GM23338 (cell line): ENCODE measurements at regions not wholly inside any gene's neighbourhood (a gene's known extent, or its start where the extent isn't known, plus 50 kb on each side); places are given as distances from the start of the nearest gene placed in this dataset.

Source experiments
- ATAC-seq: fragments of 200-7000 bp; cut with Tn5 transposase; 3 replicates; pipeline ENCODE4 v1.9.1; 2020
- DNase-seq: peaks from one replicate; pipeline ENCODE4 v3.0.0-alpha.2; 2015; ENCODE audit warnings: low spot score
- H2AFZ ChIP-seq: fragments of 200-600 bp; sonication (generic); 2 replicates; pipeline ENCODE4 v1.8.0; 2016; ENCODE audit warnings: antibody characterized with exemption, mild to moderate bottlenecking, moderate library complexity
- H3F3A ChIP-seq: fragments of 200-600 bp; sonication (generic); replicated peaks from 2 replicates; pipeline ENCODE4 v1.8.0; 2017; ENCODE audit warnings: antibody characterized with exemption, mixed run types, low read depth
- H3K27ac ChIP-seq: fragments of 200-600 bp; sonication (generic); 2 replicates; pipeline ENCODE4 v1.6.1; 2016; ENCODE audit warnings: low read depth
- H3K27me3 ChIP-seq: fragments of 200-600 bp; sonication (generic); 2 replicates; pipeline ENCODE4 v1.8.0; 2016; ENCODE audit warnings: mild to moderate bottlenecking, mixed run types, moderate library complexity; ENCODE audit not compliant: insufficient read depth
- H3K36me3 ChIP-seq: fragments of 200-600 bp; sonication (generic); 2 replicates; pipeline ENCODE4 v1.8.0; 2016; ENCODE audit warnings: mild to moderate bottlenecking; ENCODE audit not compliant: insufficient read depth
- H3K4me1 ChIP-seq: fragments of 200-600 bp; sonication (generic); 2 replicates; pipeline ENCODE4 v1.8.0; 2016; ENCODE audit warnings: mild to moderate bottlenecking, moderate library complexity; ENCODE audit not compliant: insufficient read depth
- H3K4me2 ChIP-seq: fragments of 200-600 bp; sonication (generic); 2 replicates; pipeline ENCODE4 v1.7.1; 2017; ENCODE audit warnings: mixed run types
- H3K4me3 ChIP-seq: fragments of 200-600 bp; sonication (generic); 2 replicates; pipeline ENCODE4 v1.6.1; 2016; ENCODE audit warnings: mixed run types
- H3K79me2 ChIP-seq: fragments of 200-600 bp; sonication (generic); replicated peaks from 2 replicates; pipeline ENCODE4 v1.8.0; 2017; ENCODE audit warnings: mild to moderate bottlenecking; ENCODE audit not compliant: insufficient read depth
- H3K9me2 ChIP-seq: fragments of 200-600 bp; sonication (generic); 2 replicates; pipeline ENCODE4 v1.8.0; 2017; ENCODE audit not compliant: insufficient read depth
- H4K20me1 ChIP-seq: fragments of 200-600 bp; sonication (generic); replicated peaks from 2 replicates; pipeline ENCODE4 v1.8.0; 2017; ENCODE audit warnings: mild to moderate bottlenecking; ENCODE audit not compliant: insufficient read depth
- H3K27ac Mint-ChIP-seq: 2 replicates; pipeline ENCODE4 v1.8.0; 2020; ENCODE audit warnings: inconsistent platforms, mild to moderate bottlenecking, moderate library complexity, mixed read lengths
- H3K27me3 Mint-ChIP-seq: 3 replicates; pipeline ENCODE4 v1.8.0; 2022; ENCODE audit warnings: low read depth, mild to moderate bottlenecking, moderate library complexity, mixed read lengths, inconsistent platforms; ENCODE audit not compliant: insufficient read depth, poor library complexity
- H3K36me3 Mint-ChIP-seq: 3 replicates; pipeline ENCODE4 v1.8.0; 2021; ENCODE audit warnings: low read depth, mild to moderate bottlenecking, inconsistent platforms, moderate library complexity, mixed read lengths
- H3K4me1 Mint-ChIP-seq: 3 replicates; pipeline ENCODE4 v1.8.0; 2020; ENCODE audit warnings: mild to moderate bottlenecking, inconsistent platforms, mixed read lengths
- H3K4me3 Mint-ChIP-seq: 3 replicates; pipeline ENCODE4 v1.8.0; 2021; ENCODE audit warnings: moderate library complexity, mild to moderate bottlenecking, inconsistent platforms, mixed read lengths
- H3K9me3 Mint-ChIP-seq: 3 replicates; pipeline ENCODE4 v1.8.0; 2020; ENCODE audit warnings: moderate library complexity, mild to moderate bottlenecking, inconsistent platforms, mixed read lengths
- CREB1 ChIP-seq: fragments of 250-450 bp; sonication (Bioruptor Pico); IDR thresholded peaks from 2 replicates; pipeline ENCODE4 v1.5.0; 2020; ENCODE audit warnings: low read depth, mild to moderate bottlenecking, moderate library complexity
- NANOG ChIP-seq: IDR thresholded peaks from 2 replicates; pipeline ENCODE4 v1.6.1; 2016; ENCODE audit warnings: antibody characterized with exemption, borderline replicate concordance
- POLR2AphosphoS5 ChIP-seq: IDR thresholded peaks from 2 replicates; pipeline ENCODE4 v1.6.1; 2016; ENCODE audit warnings: antibody characterized with exemption, low read depth
- STAT1 ChIP-seq: IDR thresholded peaks from one replicate; pipeline ENCODE4 v1.6.1; 2016; ENCODE audit warnings: antibody characterized with exemption; ENCODE audit not compliant: unreplicated experiment
- ZNF114 ChIP-seq: fragments of 250-450 bp; sonication (Bioruptor Pico); IDR thresholded peaks from 2 replicates; pipeline ENCODE4 v1.5.0; 2020; ENCODE audit warnings: mild to moderate bottlenecking, moderate library complexity
- ZNF331 ChIP-seq: fragments of 250-450 bp; sonication (Bioruptor Pico); IDR thresholded peaks from 2 replicates; pipeline ENCODE4 v1.5.0; 2020; ENCODE audit warnings: low read depth, mild to moderate bottlenecking, moderate library complexity
- TF ChIP-seq, protein P1 (sequence below): IDR thresholded peaks from one replicate; pipeline ENCODE4 v1.6.1; 2018; ENCODE audit warnings: antibody characterized with exemption; ENCODE audit not compliant: unreplicated experiment
- TF ChIP-seq, protein P2 (sequence below): IDR thresholded peaks from 2 replicates; pipeline ENCODE4 v1.6.1; 2016; ENCODE audit warnings: antibody characterized with exemption
- TF ChIP-seq, protein P3 (sequence below), 2 experiments: fragments of 200-600 bp in 1 of 2; sonication (generic) in 1 of 2; conservative IDR thresholded peaks; 2 replicates each; pipeline versions ENCODE4 v1.5.1 to v1.6.1; 2016 to 2017; ENCODE audit warnings: antibody characterized with exemption in 2 of 2, low read depth in 2 of 2, mild to moderate bottlenecking in 2 of 2, moderate library complexity in 1 of 2
- TF ChIP-seq, protein P4 (sequence below): fragments of 250-450 bp; sonication (Bioruptor Pico); IDR thresholded peaks from 2 replicates; pipeline ENCODE4 v1.5.0; 2020; ENCODE audit warnings: mild to moderate bottlenecking, moderate library complexity

DNA sequence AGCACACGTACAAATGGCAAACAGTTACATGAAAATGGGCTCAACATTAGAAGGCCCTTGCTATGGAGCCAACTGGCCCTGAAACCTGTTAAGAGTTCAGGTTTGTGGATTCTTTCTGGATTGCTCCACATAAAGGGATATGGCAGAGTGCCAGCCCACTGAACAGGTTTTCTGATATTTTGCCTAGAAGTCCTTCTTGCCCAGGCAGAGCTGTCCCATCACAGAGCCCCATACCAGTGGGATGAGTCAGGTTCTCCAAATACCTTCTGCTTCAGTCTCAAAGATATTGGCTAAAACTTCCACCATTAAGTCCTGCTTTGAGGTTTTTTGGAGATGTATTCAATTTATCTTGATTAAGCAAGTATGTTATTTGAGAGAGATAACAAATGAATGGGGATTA lies 146.8 kb upstream of the IL1RAPL2 start:
- Mint-ChIP-seq H3K27me3 (no peaks in the 10 kb centered on the region), H3K27ac (no peak overlapping the region), H3K9me3 (peaks cover 13% of the 10 kb centered on the region), H3K4me3 (no peak overlapping the region), H3K4me1 (no peaks in the 10 kb centered on the region), H3K36me3 (no peaks in the 10 kb centered on the region)
- TF ChIP-seq, protein P1, sequence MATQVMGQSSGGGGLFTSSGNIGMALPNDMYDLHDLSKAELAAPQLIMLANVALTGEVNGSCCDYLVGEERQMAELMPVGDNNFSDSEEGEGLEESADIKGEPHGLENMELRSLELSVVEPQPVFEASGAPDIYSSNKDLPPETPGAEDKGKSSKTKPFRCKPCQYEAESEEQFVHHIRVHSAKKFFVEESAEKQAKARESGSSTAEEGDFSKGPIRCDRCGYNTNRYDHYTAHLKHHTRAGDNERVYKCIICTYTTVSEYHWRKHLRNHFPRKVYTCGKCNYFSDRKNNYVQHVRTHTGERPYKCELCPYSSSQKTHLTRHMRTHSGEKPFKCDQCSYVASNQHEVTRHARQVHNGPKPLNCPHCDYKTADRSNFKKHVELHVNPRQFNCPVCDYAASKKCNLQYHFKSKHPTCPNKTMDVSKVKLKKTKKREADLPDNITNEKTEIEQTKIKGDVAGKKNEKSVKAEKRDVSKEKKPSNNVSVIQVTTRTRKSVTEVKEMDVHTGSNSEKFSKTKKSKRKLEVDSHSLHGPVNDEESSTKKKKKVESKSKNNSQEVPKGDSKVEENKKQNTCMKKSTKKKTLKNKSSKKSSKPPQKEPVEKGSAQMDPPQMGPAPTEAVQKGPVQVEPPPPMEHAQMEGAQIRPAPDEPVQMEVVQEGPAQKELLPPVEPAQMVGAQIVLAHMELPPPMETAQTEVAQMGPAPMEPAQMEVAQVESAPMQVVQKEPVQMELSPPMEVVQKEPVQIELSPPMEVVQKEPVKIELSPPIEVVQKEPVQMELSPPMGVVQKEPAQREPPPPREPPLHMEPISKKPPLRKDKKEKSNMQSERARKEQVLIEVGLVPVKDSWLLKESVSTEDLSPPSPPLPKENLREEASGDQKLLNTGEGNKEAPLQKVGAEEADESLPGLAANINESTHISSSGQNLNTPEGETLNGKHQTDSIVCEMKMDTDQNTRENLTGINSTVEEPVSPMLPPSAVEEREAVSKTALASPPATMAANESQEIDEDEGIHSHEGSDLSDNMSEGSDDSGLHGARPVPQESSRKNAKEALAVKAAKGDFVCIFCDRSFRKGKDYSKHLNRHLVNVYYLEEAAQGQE: no peak
- TF ChIP-seq, protein P2, sequence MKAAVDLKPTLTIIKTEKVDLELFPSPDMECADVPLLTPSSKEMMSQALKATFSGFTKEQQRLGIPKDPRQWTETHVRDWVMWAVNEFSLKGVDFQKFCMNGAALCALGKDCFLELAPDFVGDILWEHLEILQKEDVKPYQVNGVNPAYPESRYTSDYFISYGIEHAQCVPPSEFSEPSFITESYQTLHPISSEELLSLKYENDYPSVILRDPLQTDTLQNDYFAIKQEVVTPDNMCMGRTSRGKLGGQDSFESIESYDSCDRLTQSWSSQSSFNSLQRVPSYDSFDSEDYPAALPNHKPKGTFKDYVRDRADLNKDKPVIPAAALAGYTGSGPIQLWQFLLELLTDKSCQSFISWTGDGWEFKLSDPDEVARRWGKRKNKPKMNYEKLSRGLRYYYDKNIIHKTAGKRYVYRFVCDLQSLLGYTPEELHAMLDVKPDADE: no peak
- TF ChIP-seq ZNF331 (CRISPR knock-in tag) (no peak), STAT1 (no peak), CREB1 (no peak), ZNF114 (CRISPR knock-in tag) (no peak), POLR2AphosphoS5 (no peak), NANOG (no peak)
- TF ChIP-seq, protein P3, sequence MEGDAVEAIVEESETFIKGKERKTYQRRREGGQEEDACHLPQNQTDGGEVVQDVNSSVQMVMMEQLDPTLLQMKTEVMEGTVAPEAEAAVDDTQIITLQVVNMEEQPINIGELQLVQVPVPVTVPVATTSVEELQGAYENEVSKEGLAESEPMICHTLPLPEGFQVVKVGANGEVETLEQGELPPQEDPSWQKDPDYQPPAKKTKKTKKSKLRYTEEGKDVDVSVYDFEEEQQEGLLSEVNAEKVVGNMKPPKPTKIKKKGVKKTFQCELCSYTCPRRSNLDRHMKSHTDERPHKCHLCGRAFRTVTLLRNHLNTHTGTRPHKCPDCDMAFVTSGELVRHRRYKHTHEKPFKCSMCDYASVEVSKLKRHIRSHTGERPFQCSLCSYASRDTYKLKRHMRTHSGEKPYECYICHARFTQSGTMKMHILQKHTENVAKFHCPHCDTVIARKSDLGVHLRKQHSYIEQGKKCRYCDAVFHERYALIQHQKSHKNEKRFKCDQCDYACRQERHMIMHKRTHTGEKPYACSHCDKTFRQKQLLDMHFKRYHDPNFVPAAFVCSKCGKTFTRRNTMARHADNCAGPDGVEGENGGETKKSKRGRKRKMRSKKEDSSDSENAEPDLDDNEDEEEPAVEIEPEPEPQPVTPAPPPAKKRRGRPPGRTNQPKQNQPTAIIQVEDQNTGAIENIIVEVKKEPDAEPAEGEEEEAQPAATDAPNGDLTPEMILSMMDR (conservative IDR thresholded peaks at IDR 0.05; ENCODE audit: low read depth in 2 of 2): no peak
- TF ChIP-seq, protein P4, sequence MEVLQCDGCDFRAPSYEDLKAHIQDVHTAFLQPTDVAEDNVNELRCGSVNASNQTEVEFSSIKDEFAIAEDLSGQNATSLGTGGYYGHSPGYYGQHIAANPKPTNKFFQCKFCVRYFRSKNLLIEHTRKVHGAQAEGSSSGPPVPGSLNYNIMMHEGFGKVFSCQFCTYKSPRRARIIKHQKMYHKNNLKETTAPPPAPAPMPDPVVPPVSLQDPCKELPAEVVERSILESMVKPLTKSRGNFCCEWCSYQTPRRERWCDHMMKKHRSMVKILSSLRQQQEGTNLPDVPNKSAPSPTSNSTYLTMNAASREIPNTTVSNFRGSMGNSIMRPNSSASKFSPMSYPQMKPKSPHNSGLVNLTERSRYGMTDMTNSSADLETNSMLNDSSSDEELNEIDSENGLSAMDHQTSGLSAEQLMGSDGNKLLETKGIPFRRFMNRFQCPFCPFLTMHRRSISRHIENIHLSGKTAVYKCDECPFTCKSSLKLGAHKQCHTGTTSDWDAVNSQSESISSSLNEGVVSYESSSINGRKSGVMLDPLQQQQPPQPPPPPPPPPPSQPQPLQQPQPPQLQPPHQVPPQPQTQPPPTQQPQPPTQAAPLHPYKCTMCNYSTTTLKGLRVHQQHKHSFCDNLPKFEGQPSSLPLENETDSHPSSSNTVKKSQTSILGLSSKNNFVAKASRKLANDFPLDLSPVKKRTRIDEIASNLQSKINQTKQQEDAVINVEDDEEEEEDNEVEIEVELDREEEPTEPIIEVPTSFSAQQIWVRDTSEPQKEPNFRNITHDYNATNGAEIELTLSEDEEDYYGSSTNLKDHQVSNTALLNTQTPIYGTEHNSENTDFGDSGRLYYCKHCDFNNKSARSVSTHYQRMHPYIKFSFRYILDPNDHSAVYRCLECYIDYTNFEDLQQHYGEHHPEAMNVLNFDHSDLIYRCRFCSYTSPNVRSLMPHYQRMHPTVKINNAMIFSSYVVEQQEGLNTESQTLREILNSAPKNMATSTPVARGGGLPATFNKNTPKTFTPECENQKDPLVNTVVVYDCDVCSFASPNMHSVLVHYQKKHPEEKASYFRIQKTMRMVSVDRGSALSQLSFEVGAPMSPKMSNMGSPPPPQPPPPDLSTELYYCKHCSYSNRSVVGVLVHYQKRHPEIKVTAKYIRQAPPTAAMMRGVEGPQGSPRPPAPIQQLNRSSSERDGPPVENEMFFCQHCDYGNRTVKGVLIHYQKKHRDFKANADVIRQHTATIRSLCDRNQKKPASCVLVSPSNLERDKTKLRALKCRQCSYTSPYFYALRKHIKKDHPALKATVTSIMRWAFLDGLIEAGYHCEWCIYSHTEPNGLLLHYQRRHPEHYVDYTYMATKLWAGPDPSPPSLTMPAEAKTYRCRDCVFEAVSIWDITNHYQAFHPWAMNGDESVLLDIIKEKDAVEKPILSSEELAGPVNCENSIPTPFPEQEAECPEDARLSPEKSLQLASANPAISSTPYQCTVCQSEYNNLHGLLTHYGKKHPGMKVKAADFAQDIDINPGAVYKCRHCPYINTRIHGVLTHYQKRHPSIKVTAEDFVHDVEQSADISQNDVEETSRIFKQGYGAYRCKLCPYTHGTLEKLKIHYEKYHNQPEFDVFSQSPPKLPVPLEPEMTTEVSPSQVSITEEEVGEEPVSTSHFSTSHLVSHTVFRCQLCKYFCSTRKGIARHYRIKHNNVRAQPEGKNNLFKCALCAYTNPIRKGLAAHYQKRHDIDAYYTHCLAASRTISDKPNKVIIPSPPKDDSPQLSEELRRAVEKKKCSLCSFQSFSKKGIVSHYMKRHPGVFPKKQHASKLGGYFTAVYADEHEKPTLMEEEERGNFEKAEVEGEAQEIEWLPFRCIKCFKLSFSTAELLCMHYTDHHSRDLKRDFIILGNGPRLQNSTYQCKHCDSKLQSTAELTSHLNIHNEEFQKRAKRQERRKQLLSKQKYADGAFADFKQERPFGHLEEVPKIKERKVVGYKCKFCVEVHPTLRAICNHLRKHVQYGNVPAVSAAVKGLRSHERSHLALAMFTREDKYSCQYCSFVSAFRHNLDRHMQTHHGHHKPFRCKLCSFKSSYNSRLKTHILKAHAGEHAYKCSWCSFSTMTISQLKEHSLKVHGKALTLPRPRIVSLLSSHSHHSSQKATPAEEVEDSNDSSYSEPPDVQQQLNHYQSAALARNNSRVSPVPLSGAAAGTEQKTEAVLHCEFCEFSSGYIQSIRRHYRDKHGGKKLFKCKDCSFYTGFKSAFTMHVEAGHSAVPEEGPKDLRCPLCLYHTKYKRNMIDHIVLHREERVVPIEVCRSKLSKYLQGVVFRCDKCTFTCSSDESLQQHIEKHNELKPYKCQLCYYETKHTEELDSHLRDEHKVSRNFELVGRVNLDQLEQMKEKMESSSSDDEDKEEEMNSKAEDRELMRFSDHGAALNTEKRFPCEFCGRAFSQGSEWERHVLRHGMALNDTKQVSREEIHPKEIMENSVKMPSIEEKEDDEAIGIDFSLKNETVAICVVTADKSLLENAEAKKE (CRISPR knock-in tag): no peak
- no peak for DNase-seq
- no peak for ATAC-seq
- Histone ChIP-seq H3K4me3 (no peak overlapping the region), H3K4me2 (no peak overlapping the region), H3K27me3 (no peaks in the 10 kb centered on the region), H3K36me3 (no peaks in the 10 kb centered on the region), H3K9me2 (no peaks in the 10 kb centered on the region), H4K20me1 (no peaks in the 10 kb centered on the region), H3K27ac (no peak overlapping the region), H3K4me1 (no peaks in the 10 kb centered on the region), H3K79me2 (no peaks in the 10 kb centered on the region), H3F3A (no peaks in the 10 kb centered on the region), H2AFZ (no peak overlapping the region)
